Uterus (tissue), 3 donors: ENCODE measurements at regions not wholly inside any gene's neighbourhood (a gene's known extent, or its start where the extent isn't known, plus 50 kb on each side); places are given as distances from the start of the nearest gene placed in this dataset.

Source experiments
- DNase-seq, 2 donors: peaks; one replicate each; pipeline ENCODE4 v3.0.0-alpha.2; 2019 to 2020
- H3K27ac ChIP-seq, 2 donors: fragments of 200-600 bp; sonication (generic); 1 replicate in 1 of 2; 2 replicates in 1 of 2; pipeline ENCODE4 v1.5.1; 2016 to 2018
- H3K27me3 ChIP-seq, 2 donors: fragments of 200-600 bp; sonication (generic); one replicate each; pipeline ENCODE4 v1.5.1; 2018 to 2019; ENCODE audit warnings: control low read depth in 1 of 2
- H3K36me3 ChIP-seq, 2 donors: fragments of 200-600 bp; sonication (generic); one replicate each; pipeline ENCODE4 v1.5.1; 2019; ENCODE audit warnings: control low read depth in 1 of 2
- H3K4me1 ChIP-seq, 2 donors: fragments of 200-600 bp; sonication (generic); one replicate each; pipeline ENCODE4 v1.5.1; 2018 to 2019; ENCODE audit warnings: control low read depth in 1 of 2
- H3K4me3 ChIP-seq, 2 donors: fragments of 200-600 bp; sonication (generic); 1 replicate in 1 of 2; 2 replicates in 1 of 2; pipeline ENCODE4 v1.5.1; 2018 to 2019; ENCODE audit warnings: mild to moderate bottlenecking in 1 of 2
- H3K9me3 ChIP-seq, 2 donors: fragments of 200-600 bp; sonication (generic); one replicate each; pipeline ENCODE4 v1.5.1; 2019; ENCODE audit warnings: control low read depth in 1 of 2
- CTCF ChIP-seq, 4 experiments: fragments of 200-600 bp in 2 of 4; fragments of 450-650 bp in 2 of 4; sonication (generic) in 2 of 4; IDR thresholded peaks; one replicate each; pipeline ENCODE4 v1.5.1; 2016 to 2019; ENCODE audit warnings: antibody characterized with exemption in 4 of 4, mild to moderate bottlenecking in 2 of 4, moderate library complexity in 1 of 4
- POLR2A ChIP-seq, 2 donors: fragments of 450-650 bp; IDR thresholded peaks; one replicate each; pipeline ENCODE4 v1.6.1; 2016; ENCODE audit warnings: antibody characterized with exemption in 2 of 2, mild to moderate bottlenecking in 1 of 2, moderate library complexity in 1 of 2
- intact Hi-C: fragments of 100-400 bp; cut with DNase I; formaldehyde crosslinking; loops from one replicate; pipeline ENCODE4 v1.15.1; 2023; ENCODE audit warnings: low total_unique reads
- donor health status: DM: yes; HTN: yes; CAD: no.

- intact Hi-C loops = no loop called here
Measured at GRCh38 chr2:129113776-129114175, 795.1 kb upstream of the HS6ST1 start.

GRCh38 chr2:129117434-129117833, 798.8 kb upstream of the HS6ST1 start:
- Histone ChIP-seq H3K27ac (no peak overlapping the region), H3K4me1 (no peaks in the 10 kb centered on the region), H3K4me3 (no peak overlapping the region), H3K27me3 (no peaks in the 10 kb centered on the region), H3K36me3 (no peaks in the 10 kb centered on the region), H3K9me3 (no peaks in the 10 kb centered on the region)
- intact Hi-C loops = no loop called here
- DNase-seq = no peak
- TF ChIP-seq CTCF (IDR thresholded peaks at IDR 0.05) = no peak
- no peak for TF ChIP-seq POLR2A (IDR thresholded peaks at IDR 0.05)

More at GRCh38 chr2:129113776-129114175, 795.1 kb upstream of the HS6ST1 start:
- no peaks in the 10 kb centered on the region for H3K4me1 ChIP-seq
- H3K36me3 ChIP-seq = no peaks in the 10 kb centered on the region
- H3K27ac ChIP-seq = no peak overlapping the region
- H3K27me3 ChIP-seq = no peaks in the 10 kb centered on the region
- no peak for DNase-seq
- TF ChIP-seq CTCF (IDR thresholded peaks at IDR 0.05) = no peak
- no peak for TF ChIP-seq POLR2A (IDR thresholded peaks at IDR 0.05)
- H3K4me3 ChIP-seq = no peak overlapping the region
- H3K9me3 ChIP-seq = no peaks in the 10 kb centered on the region

GRCh38 chr2:129118296-129118695, 799.6 kb upstream of the HS6ST1 start:
- intact Hi-C loops = no loop called here
- TF ChIP-seq POLR2A (IDR thresholded peaks at IDR 0.05) = no peak
- no peak for TF ChIP-seq CTCF (IDR thresholded peaks at IDR 0.05)
- H3K36me3 ChIP-seq = no peaks in the 10 kb centered on the region
- H3K27me3 ChIP-seq = no peaks in the 10 kb centered on the region
- H3K9me3 ChIP-seq = no peaks in the 10 kb centered on the region
- no peak for DNase-seq
- no peaks in the 10 kb centered on the region for H3K4me1 ChIP-seq
- H3K4me3 ChIP-seq = no peak overlapping the region
- no peak overlapping the region for H3K27ac ChIP-seq

GRCh38 chr2:129129087-129129486, 810.4 kb upstream of the HS6ST1 start:
- TF ChIP-seq POLR2A (IDR thresholded peaks at IDR 0.05) (no peak), CTCF (IDR thresholded peaks at IDR 0.05) (no peak)
- no peaks in the 10 kb centered on the region for H3K36me3 ChIP-seq
- H3K27me3 ChIP-seq = no peaks in the 10 kb centered on the region
- DNase-seq = no peak
- intact Hi-C loops = no loop called here
- H3K4me1 ChIP-seq = no peaks in the 10 kb centered on the region
- H3K4me3 ChIP-seq = no peak overlapping the region
- no peak overlapping the region for H3K27ac ChIP-seq
- H3K9me3 ChIP-seq = no peaks in the 10 kb centered on the region

- no peaks in the 10 kb centered on the region for H3K9me3 ChIP-seq
- no peaks in the 10 kb centered on the region for H3K4me1 ChIP-seq
- DNase-seq = no peak
- H3K27ac ChIP-seq = no peak overlapping the region
- no peak overlapping the region for H3K4me3 ChIP-seq
- H3K36me3 ChIP-seq = no peaks in the 10 kb centered on the region
- no peaks in the 10 kb centered on the region for H3K27me3 ChIP-seq
- intact Hi-C loops = no loop called here
- no peak for TF ChIP-seq POLR2A (IDR thresholded peaks at IDR 0.05)
- TF ChIP-seq CTCF (IDR thresholded peaks at IDR 0.05) = no peak
Measured at GRCh38 chr2:129133692-129134641, 815.3 kb upstream of the HS6ST1 start.
